GM12878 (cell line): ENCODE measurements at regions not wholly inside any gene's neighbourhood (a gene's known extent, or its start where the extent isn't known, plus 50 kb on each side); places are given as distances from the start of the nearest gene placed in this dataset.

ENCODE experiments used
- ATAC-seq: fragments of 200-7000 bp; cut with Tn5 transposase; 3 replicates; pipeline ENCODE4 v1.9.1; 2020; ENCODE audit warnings: mild to moderate bottlenecking, moderate library complexity
- BruUV-seq: library from RNA; stranded (reverse); fragments of 400-500 nt; replicated peaks from 2 replicates; lab custom pipeline; 2021; lab: Mats Ljungman, UMichigan
- CTCF ChIA-PET: fragments of 300-600 bp; sonication (Branson Sonifier 250); formaldehyde crosslinking; extraction: SDS; loops from one replicate; lab custom pipeline; 2021; ENCODE audit warnings: inconsistent platforms; lab: Yijun Ruan, JAX
- POLR2A ChIA-PET: fragments of 350-600 bp; formaldehyde crosslinking; extraction: SDS; loops from one replicate; lab custom pipeline; 2021; ENCODE audit warnings: inconsistent platforms; lab: Charles Lee
- RAD21 ChIA-PET: fragments of 300-600 bp; sonication (Branson Sonifier 250); formaldehyde crosslinking; loops from one replicate; lab custom pipeline; 2023; ENCODE audit warnings: antibody characterized with exemption; ENCODE audit not compliant: unreplicated experiment; lab: Charles Lee
- SMC1A ChIA-PET: fragments of 300-600 bp; sonication (Branson Sonifier 250); formaldehyde crosslinking; loops from one replicate; lab custom pipeline; 2023; ENCODE audit not compliant: unreplicated experiment, uncharacterized antibody; lab: Charles Lee
- DNase-seq: peaks from one replicate; pipeline ENCODE4 v3.0.0-alpha.2; 2011; ENCODE audit warnings: low read depth, low spot score
- FAIRE-seq: peaks from 3 replicates; lab custom pipeline; 2011; peaks lifted over from hg19 to GRCh38; lab: Jason Lieb, UNC
- H2AFZ ChIP-seq: 2 replicates; pipeline ENCODE4 v1.6.0; 2011; ENCODE audit warnings: low read depth, low read length, control low read depth; ENCODE audit not compliant: control insufficient read depth
- H3K27ac ChIP-seq: 2 replicates; pipeline ENCODE4 v1.5.1; 2011; ENCODE audit warnings: control low read depth; ENCODE audit not compliant: control insufficient read depth, insufficient read depth
- H3K27me3 ChIP-seq, 2 experiments: replicated peaks in 1 of 2; 2 replicates each; pipeline versions ENCODE4 v1.6.0 to v1.6.1; 2011; ENCODE audit warnings: low read length in 1 of 2; ENCODE audit not compliant: control insufficient read depth in 2 of 2, insufficient read depth in 2 of 2
- H3K36me3 ChIP-seq, 2 experiments: 2 replicates each; pipeline ENCODE4 v1.5.1; 2011; ENCODE audit warnings: low read length in 1 of 2; ENCODE audit not compliant: control insufficient read depth in 2 of 2, insufficient read depth in 2 of 2
- H3K4me1 ChIP-seq: 2 replicates; pipeline ENCODE4 v1.6.1; 2011; ENCODE audit warnings: mild to moderate bottlenecking, low read length, moderate library complexity, mixed read lengths; ENCODE audit not compliant: control insufficient read depth, insufficient read depth
- H3K4me2 ChIP-seq: 2 replicates; pipeline ENCODE4 v1.6.0; 2011; ENCODE audit warnings: control low read depth; ENCODE audit not compliant: control insufficient read depth, insufficient read depth
- H3K4me3 ChIP-seq: fragments of 200-600 bp; sonication (generic); 2 replicates; pipeline ENCODE4 v1.5.1; 2016
- H3K79me2 ChIP-seq: 2 replicates; pipeline ENCODE4 v1.6.0; 2011; ENCODE audit warnings: low read length; ENCODE audit not compliant: control insufficient read depth, insufficient read depth
- H3K9ac ChIP-seq: 2 replicates; pipeline ENCODE4 v1.8.0; 2011; ENCODE audit warnings: low read length, control low read depth, mixed read lengths; ENCODE audit not compliant: control insufficient read depth, insufficient read depth
- H3K9me3 ChIP-seq: replicated peaks from 3 replicates; pipeline ENCODE4 v1.5.1; 2011; ENCODE audit warnings: mild to moderate bottlenecking, low read length; ENCODE audit not compliant: control insufficient read depth, insufficient read depth
- H4K20me1 ChIP-seq: 2 replicates; pipeline ENCODE4 v1.6.0; 2011; ENCODE audit not compliant: control insufficient read depth, insufficient read depth
- BCL3 ChIP-seq: IDR thresholded peaks from 2 replicates; pipeline ENCODE4 v1.6.1; 2011; ENCODE audit warnings: borderline replicate concordance, low read depth, mild to moderate bottlenecking, moderate library complexity, low read length; ENCODE audit not compliant: insufficient read depth, poor library complexity, severe bottlenecking
- BCLAF1 ChIP-seq: fragments of 450-650 bp; IDR thresholded peaks from 2 replicates; pipeline ENCODE4 v1.6.1; 2017; ENCODE audit warnings: antibody characterized with exemption, mild to moderate bottlenecking, moderate library complexity
- CBX3 ChIP-seq: fragments of 200-600 bp; sonication (generic); IDR thresholded peaks from 2 replicates; pipeline ENCODE4 v1.6.1; 2016; ENCODE audit warnings: low read depth, borderline replicate concordance
- EGR1 ChIP-seq, 2 experiments: IDR thresholded peaks; 1 replicate in 1 of 2; 2 replicates in 1 of 2; pipeline ENCODE4 v1.6.1; 2011 to 2012; ENCODE audit warnings: low read depth in 2 of 2, low read length in 2 of 2, borderline replicate concordance in 1 of 2, mild to moderate bottlenecking in 1 of 2, moderate library complexity in 1 of 2
- MTA3 ChIP-seq: IDR thresholded peaks from 2 replicates; pipeline ENCODE4 v1.6.1; 2012; ENCODE audit warnings: low read length, inconsistent platforms, borderline replicate concordance
- PKNOX1 ChIP-seq: fragments of 450-650 bp; IDR thresholded peaks from 2 replicates; pipeline ENCODE4 v1.6.1; 2016; ENCODE audit warnings: mild to moderate bottlenecking
- POLR2A ChIP-seq: IDR thresholded peaks from 2 replicates; pipeline ENCODE4 v1.6.1; 2011; ENCODE audit warnings: low read depth, mild to moderate bottlenecking, low read length
- POU2F2 ChIP-seq: IDR thresholded peaks from 3 replicates; pipeline ENCODE4 v1.6.1; 2011; ENCODE audit warnings: low read depth, mild to moderate bottlenecking, low read length, borderline replicate concordance
- RCOR1 ChIP-seq: conservative IDR thresholded peaks from 2 replicates; pipeline ENCODE4 v1.6.1; 2012; ENCODE audit warnings: low read depth, low read length, improper control_type of control experiment
- SIX5 ChIP-seq: IDR thresholded peaks from 2 replicates; pipeline ENCODE4 v1.6.1; 2011; ENCODE audit warnings: mild to moderate bottlenecking, low read depth, low read length, moderate library complexity; ENCODE audit not compliant: severe bottlenecking
- SMARCA5 ChIP-seq: fragments of 450-650 bp; IDR thresholded peaks from 2 replicates; pipeline ENCODE4 v1.6.1; 2017; ENCODE audit warnings: mild to moderate bottlenecking
- TCF3 ChIP-seq: IDR thresholded peaks from 2 replicates; pipeline ENCODE4 v1.6.1; 2012; ENCODE audit warnings: low read depth, mild to moderate bottlenecking, low read length, borderline replicate concordance; ENCODE audit not compliant: insufficient read depth
- USF2 ChIP-seq: IDR thresholded peaks from 2 replicates; pipeline ENCODE4 v1.6.1; 2011; ENCODE audit warnings: low read depth, low read length, improper control_type of control experiment, borderline replicate concordance
- ZNF687 ChIP-seq: fragments of 450-650 bp; IDR thresholded peaks from 2 replicates; pipeline ENCODE4 v1.6.1; 2017; ENCODE audit warnings: mild to moderate bottlenecking, moderate library complexity
- WGBS: methylation state at CpG from one replicate; pipeline ENCODE4 v1.1.6; 2016; ENCODE audit warnings: low lambda C conversion rate; ENCODE audit not compliant: insufficient replicate concordance, insufficient coverage; ENCODE audit errors: missing lambda C conversion rate; 5-methylcytosine and 5-hydroxymethylcytosine counted together
- in situ Hi-C: fragments of 300-500 bp; cut with MboI; formaldehyde crosslinking; loops from 9 replicates; pipeline ENCODE4 v1.14.3; 2018; ENCODE audit warnings: mixed read lengths
- intact Hi-C: fragments of 100-400 bp; cut with micrococcal nuclease; formaldehyde crosslinking; loops from one replicate; pipeline ENCODE4 v1.14.2; 2022; ENCODE audit not compliant: unreplicated experiment

- Histone ChIP-seq H3K4me1 (no peaks in the 10 kb centered on the region), H3K27me3 (no peaks in the 10 kb centered on the region; a peak in 2 of 4 replicates), H3K4me3 (no peak overlapping the region), H2AFZ (no peak overlapping the region), H3K79me2 (no peaks in the 10 kb centered on the region), H3K9ac (no peak overlapping the region), H3K36me3 (no peaks in the 10 kb centered on the region), H3K27ac (no peak overlapping the region), H3K9me3 (no peaks in the 10 kb centered on the region), H3K4me2 (no peak overlapping the region), H4K20me1 (no peaks in the 10 kb centered on the region)
- FAIRE-seq (no peak), DNase-seq (no peak), ATAC-seq (no peak)
- intact Hi-C loops: no loop called here
- no TSS peak for BruUV-seq
- in situ Hi-C loops: no loop called here
- ChIA-PET SMC1A (interaction anchor here (0.6 kb wide), 1 partner anchor 866 kb away, joined by 3 read pairs; no protein-coding TSS in a partner anchor), CTCF (no interaction called here), POLR2A (no interaction called here)
- 2% methylated on average over 4 of the region's 4 CpGs for WGBS
- TF ChIP-seq POU2F2: no peak
- TF ChIP-seq SIX5: no peak
- no peak for TF ChIP-seq TCF3
- no peak for TF ChIP-seq BCLAF1
- TF ChIP-seq POLR2A: no peak
- TF ChIP-seq PKNOX1: no peak
- TF ChIP-seq MTA3: no peak
- TF ChIP-seq SMARCA5: no peak
- no peak for TF ChIP-seq CBX3
- no peak for TF ChIP-seq EGR1 (IDR thresholded peaks at IDR 0.05; ENCODE audit: borderline replicate concordance in 1 of 2, low read depth in 2 of 2, low read length in 2 of 2)
- TF ChIP-seq ZNF687: no peak
- no peak for TF ChIP-seq BCL3
- no peak for TF ChIP-seq USF2
- no peak for TF ChIP-seq RCOR1
- TF ChIP-seq, all 136 proteins: peak for 0
- RAD21 ChIA-PET: no interaction called here
Observed at GRCh38 chr18:24548583-24548982, 88.1 kb downstream of the HRH4 start.
